Fibroblast of skin of back (primary cell): ENCODE measurements at regions not wholly inside any gene's neighbourhood (a gene's known extent, or its start where the extent isn't known, plus 50 kb on each side); places are given as distances from the start of the nearest gene placed in this dataset.
"Not testable (repeated sequence)": the region's sequence is repeated elsewhere in the genome, so short reads cannot be mapped to it uniquely, and the experiment has no call there.

Experiments used
- DNase-seq: peaks from one replicate; pipeline ENCODE4 v3.0.0-alpha.2; 2013

DNA sequence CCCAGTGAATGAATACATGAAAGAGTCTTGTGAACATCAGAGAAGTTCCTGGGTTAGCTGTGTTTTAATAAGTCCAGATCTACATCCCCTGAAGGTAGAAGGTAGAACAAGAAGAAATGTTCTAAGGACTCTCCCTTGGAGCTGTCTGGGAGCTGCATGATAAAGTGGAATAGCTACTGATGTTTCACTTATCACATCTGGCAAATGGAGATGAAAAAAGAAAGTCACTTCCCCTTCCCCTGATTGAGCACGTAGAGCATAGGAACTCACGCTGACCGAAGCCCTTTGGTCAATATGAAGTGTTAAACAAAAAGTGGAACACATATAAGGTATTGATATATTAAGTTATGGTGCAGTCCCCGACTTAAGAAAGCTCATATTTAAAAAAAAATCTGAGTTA is 53.2 kb upstream of the PARP1 start:
- no peak for DNase-seq

- no peak for DNase-seq
Measured at GRCh38 chr1:226463925-226464586, 56.2 kb upstream of the PARP1 start.

GRCh38 chr1:226464587-226464971 is 56.7 kb upstream of the PARP1 start:
- DNase-seq = not testable (repeated sequence)

DNA sequence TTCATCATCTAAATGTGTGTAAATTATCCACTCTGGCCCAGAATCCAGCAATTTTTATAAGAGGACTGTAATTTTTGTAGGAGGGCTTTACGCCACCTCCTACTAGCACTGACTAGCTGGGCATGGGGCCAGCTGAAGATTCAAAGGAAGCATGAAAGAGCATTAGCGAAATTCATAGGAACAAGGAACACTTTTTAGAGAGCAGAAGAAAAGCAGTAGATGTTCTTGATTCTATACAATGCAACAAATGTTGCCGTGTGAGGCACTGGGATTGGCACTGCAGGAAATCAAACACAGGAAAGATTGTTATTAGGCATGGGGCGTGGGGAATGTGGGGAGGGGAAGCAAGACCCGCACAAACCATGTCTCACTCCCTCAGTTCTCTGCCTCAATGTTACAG is 58.4 kb upstream of the PARP1 start:
- DNase-seq = no peak

DNA sequence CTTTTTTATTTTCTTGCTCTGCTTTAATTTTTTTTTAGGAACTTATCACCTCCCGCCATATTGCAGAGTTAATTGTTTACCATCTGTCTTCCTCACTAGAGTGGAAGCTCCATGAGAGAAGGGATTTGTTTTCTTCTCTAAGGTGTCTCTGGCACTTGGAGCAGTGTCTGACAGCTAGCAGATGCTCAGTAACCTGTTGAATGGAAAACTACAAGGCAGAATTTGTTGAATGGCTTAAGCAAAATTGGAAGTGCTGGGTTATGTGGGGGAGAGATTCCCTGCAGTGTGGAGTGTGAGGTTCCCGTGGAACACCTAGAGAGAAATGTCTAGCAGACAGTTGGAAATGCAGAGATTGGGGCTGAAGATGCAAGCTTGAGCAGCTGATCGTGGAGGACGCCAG is 59.5 kb upstream of the PARP1 start:
- DNase-seq = no peak

DNA sequence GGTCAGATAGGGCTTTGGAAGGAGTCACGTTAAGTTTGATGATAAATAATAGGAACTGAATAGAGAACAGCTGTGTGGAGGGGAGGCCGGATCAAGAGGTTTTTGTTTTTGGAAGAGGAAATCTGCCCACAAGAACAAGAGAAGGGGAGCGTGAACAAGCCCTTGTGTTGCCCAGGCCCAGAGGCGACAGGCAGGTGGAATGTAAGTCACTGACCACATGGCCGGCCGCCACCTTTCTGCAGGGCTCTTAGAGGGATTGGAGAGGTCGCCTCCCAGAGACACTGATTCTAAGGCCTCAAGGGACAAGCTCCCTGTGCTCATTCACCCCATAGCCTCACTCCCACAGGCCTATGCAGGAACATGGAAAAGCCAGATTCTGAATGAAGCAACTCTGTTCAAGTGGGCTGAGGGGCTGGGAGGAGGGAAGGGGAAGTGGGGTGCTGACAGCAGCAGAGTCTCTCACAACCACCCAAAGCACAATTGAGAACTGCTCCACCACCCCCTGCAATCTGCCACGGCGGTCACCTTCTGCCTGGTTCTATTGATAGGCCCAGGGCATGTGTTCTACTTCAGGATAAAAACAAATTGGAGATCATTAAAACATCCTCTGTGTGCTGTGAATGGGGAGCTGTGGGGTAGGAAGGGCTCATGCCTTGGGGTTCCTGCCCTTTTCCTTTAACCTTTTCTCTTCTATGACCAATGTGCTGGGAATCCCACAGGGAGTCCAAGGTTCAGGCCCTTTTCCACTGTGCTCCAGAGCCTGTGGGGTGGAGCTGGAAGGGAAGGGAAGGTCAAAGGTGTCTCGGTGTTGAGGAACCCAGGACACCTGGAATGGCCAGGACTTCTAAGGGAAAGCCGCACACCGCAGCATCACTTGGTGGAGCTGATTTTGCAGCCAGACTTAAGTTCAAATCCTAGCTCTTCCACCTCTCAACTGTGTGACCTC is 63.3 kb upstream of the PARP1 start:
- DNase-seq = no peak

GRCh38 chr1:226473325-226473724 is 65.4 kb upstream of the PARP1 start:
- no peak for DNase-seq

DNA sequence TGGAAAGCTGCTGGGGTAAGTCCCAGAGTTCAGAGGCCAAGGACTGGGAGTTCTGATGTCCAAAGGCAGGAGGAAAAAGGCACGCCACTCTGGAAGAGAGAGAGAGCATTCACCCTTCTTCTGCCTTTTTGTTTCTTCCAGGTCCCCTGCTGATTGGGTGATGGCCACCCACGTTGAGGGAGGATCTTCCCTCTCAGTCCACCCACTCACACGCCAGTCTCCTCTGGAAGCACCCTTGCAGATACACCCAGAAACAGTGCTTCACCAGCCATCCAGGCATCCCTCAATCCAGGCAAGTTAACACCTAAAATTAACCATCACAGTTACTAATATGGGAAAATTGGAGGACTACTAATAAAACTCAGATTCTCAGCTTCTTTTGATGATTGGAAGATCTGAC is 66.1 kb upstream of the PARP1 start:
- no peak for DNase-seq

- DNase-seq = no peak
Measured at GRCh38 chr1:226474443-226475141, 66.7 kb upstream of the PARP1 start.

GRCh38 chr1:226475142-226475511 is 67.2 kb upstream of the PARP1 start:
- no peak for DNase-seq

DNA sequence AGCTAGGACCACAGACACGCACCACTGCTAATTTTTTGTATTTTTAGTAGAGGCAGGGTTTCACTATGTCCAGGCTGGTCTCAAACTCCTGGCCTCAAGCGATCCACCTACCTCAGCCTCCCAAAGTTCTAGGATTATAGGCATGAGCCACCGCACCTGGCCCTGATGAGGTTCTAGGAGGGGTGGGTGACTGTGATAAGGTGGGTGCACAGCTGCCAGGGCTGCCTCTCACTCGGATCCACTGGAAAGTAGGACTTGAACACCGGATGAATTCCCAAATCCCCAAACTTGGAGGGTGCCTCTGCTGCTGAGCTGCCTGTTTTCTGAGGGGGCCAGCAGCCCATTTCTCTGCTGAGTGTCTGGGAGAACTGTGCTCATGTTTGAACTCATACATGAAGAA is 68.2 kb upstream of the PARP1 start:
- no peak for DNase-seq

DNA sequence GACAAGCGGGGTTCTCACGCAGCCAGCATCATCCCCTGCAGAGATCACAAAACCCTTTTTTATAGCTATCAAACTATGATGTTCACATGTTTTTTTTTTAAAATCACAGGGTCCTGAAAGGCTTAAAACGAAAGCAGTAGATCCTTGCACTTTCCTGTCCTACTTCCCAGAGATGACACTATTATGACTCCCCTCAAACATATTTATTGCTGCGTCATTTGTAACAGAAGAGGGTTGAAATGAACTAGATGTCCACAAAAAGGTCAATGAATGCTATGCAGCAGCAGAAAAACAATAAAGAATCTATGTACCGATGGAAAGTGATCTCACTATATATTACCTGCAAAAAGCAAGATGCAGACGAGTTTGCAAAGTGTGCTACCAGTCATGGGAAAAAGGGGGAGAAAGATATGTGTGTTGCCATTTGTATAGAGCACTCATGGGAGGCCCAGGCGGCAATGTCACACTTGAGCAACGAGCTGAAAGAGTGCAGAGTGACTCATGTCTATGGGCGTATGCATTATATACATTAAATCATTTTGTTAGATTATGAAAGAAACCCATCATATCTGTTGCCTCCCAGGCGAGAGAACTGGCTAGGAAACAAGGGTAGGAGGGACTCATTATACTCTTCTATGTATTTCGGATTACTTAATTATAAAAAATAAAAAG is 68.9 kb upstream of the PARP1 start:
- no peak for DNase-seq

- DNase-seq = no peak
Measured at GRCh38 chr1:226479474-226479873, 69.1 kb upstream of the STUM start.

GRCh38 chr1:226480461-226480860 is 68.1 kb upstream of the STUM start:
- no peak for DNase-seq

DNA sequence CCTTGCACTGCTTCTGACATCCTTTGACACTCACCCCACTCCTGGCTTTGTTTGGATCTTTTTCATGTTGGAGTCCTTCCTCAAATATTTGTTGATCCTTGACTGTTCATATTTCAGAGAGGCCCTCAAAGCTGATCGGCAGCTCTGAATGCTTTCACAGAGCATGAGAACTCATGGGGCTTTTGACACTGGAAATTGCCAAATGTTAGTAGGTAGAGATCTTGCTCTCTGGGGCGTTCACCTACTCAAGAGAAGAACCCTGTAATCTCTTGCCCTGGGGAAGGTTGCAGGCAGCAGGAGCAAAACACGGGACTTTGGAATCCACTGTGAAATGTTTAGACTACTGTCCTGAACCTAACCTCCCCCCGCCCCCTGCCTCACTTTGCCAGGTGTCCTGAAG is 67.4 kb upstream of the STUM start:
- DNase-seq = no peak

DNA sequence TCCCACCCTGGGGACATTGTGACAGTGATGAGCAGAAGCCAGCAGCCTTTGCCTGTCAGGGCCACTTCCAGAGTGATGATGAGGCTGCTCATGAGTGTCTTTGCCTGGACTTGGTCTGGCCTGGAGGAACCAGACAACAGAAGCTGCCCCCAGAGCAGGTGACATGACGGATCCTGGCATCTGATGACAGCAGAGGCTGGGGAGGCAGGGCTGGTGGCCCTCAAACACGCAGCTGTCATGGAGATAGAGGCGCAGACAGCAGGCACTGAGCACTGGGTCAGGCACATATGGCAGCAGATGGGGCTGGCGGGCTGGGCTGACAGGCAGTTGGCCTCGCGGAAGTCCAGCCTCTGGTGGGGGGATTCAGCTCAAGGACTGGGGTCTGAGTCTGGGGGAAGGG is 66.4 kb upstream of the STUM start:
- no peak for DNase-seq

DNA sequence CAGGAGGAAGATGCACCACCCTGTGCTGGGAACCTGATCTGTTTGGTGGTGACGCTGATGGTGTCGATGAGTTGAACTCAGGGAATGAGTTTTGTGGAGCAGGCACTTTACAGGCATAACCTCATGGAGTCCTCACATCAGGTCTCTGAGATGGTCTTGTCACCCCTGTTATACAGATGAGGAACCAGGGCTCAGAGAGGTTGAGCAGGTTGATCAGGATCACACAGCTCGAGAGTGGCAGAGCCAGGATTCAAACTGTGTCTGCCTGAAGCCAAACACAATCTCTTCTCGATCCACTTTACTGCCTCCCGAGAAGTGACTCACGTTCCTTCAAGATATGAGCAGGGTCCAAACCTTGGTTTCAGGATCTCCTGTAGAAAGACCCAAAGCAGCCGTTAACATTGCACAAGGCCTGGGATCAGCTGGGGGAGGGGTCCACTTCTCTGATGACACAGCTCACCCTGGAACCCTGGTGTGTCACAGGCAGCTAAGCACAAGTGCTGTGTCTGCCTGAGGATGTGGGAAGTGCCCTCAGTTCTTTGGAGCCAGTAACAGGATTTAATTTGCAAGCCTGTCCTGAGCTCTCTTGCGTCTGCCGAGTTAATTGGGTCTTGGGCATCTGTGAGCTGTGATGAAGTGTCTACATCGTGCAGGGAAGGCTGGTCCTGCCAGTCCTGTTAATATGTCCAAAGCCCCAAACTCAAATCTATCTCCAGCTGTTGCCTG is 65.4 kb upstream of the STUM start:
- peak; percentile 5 for DNase-seq

GRCh38 chr1:226485192-226485591 is 63.4 kb upstream of the STUM start:
- DNase-seq = no peak

DNA sequence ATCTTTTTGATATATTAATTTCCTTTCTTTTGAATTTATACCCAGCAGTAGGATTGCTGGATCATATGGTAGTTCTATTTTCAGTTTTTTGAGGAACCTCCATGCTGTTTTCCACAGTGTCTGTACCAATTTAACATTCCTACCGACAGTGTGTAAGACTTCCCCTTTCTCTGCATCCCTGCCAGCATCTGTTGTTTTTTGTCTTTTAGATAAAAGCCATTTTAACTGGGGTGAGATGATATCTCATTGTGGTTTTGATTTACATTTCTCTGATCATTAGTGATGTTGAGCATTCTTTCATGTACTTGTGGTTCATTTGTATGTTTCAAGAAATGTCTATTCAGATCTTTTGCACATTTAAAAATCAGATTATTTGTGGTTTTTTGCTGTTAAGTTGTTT is 62.4 kb upstream of the STUM start:
- DNase-seq = no peak

DNA sequence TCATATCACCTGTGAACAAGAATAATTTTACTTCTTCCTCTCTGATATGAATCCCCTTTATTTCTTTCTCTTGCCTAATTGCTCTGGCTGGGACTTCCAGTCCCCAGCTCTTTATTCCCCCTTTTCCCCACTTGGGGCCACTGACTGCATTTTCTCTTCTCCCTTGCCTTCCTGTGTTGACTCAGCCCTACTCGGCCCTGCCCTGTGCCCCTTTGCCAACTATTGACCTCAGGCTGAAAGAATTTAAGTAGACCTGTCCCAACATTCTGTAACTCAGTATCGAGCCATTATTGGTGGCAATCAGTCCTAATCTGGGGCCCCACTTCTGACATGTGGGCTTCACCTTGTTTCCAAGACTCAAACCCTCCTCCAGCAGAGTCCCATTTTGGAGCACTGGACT is 60.6 kb upstream of the STUM start:
- DNase-seq = peak; percentile 6

GRCh38 chr1:226489718-226490425 is 58.7 kb upstream of the STUM start:
- DNase-seq = no peak

- DNase-seq = no peak
Measured at GRCh38 chr1:226490426-226490809, 58.1 kb upstream of the STUM start.
